ENCODE measurements at regions not wholly inside any gene's neighbourhood (a gene's known extent, or its start where the extent isn't known, plus 50 kb on each side); places are given as distances from the start of the nearest gene placed in this dataset.

DNA sequence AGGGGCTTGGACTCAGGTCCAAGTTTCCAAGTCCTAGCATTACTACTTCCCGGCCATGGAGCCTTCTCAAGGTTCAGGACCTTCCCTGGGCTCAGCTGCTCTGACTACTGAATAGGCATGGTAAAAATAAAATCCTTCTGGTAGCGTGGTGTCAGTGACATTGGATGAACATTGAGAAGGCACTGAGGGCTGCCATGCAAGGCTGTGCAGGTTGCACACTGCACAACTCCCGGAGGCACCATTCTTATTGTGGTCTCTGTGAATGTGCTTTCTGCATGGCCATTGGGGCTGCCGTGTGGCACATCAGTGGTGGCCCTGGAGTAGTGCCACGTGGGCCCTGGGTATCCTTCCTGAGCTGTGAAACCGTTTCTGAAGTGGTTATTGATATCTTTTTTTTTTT is 250.2 kb upstream of the CIBAR2 start:
- H4K91ac ChIP-seq (ENCODE audit: insufficient read depth, low read depth, low read length), result no peak overlapping the region
- in situ Hi-C loops (cut with MboI; ENCODE audit: low sequenced_read_pairs) (no loop called here), intact Hi-C loops (cut with micrococcal nuclease) (no loop called here), dilution Hi-C loops (cut with HindIII; ENCODE audit: low sequenced_read_pairs, unreplicated experiment) (no loop called here)
- no peak overlapping the region for H3K27ac ChIP-seq (ENCODE audit: insufficient read depth, low read length)
- H2BK120ac ChIP-seq (ENCODE audit: low read depth, low read length), result no peak overlapping the region; the same call in 1 of the 2 replicates
- no peak overlapping the region for H2AK9ac ChIP-seq (replicated peaks; ENCODE audit: low read depth, low read length, poor library complexity)
- no peak overlapping the region for H2BK5ac ChIP-seq (ENCODE audit: low read depth, low read length, poor library complexity, severe bottlenecking)
- peaks cover 10% of the 10 kb centered on the region; the same call in 1 of the 2 replicates for H3K4me1 ChIP-seq (ENCODE audit: control insufficient read depth, insufficient read depth, low read length)
- peaks cover 3% of the 10 kb centered on the region; the same call in 1 of the 2 replicates for H3K9me3 ChIP-seq (ENCODE audit: control insufficient read depth, insufficient read depth, low read length)
- no peak overlapping the region for H3K4me2 ChIP-seq (ENCODE audit: low read depth, low read length)
- H4K8ac ChIP-seq (ENCODE audit: low read depth in 2 of 2, low read length in 2 of 2), result no peak overlapping the region
- H3K23ac ChIP-seq (ENCODE audit: low read depth, low read length), result no peak overlapping the region
- no peak overlapping the region for H4K5ac ChIP-seq (ENCODE audit: low read depth, low read length)
- no peak overlapping the region for H3K4me3 ChIP-seq (ENCODE audit: insufficient read depth, low read depth, low read length)
- 100% methylated on average over 2 of the region's 6 CpGs; no CpG with 5 or more reads in 1 of the 2 experiments for WGBS, 2 experiments (ENCODE audit: extremely low coverage in 2 of 2, insufficient read length in 1 of 2)
- H3K79me1 ChIP-seq (ENCODE audit: low read depth in 1 of 2, low read length in 2 of 2), result peaks cover 21 to 46% of the 10 kb centered on the region in 2 experiments
- no peak overlapping the region for H3K56ac ChIP-seq (ENCODE audit: extremely low read depth, insufficient read depth, low read length)
- H4K20me1 ChIP-seq (ENCODE audit: insufficient read depth, low read length), result peaks cover 71% of the 10 kb centered on the region
- peaks cover 4% of the 10 kb centered on the region; the same call in 1 of the 2 replicates for H3K36me3 ChIP-seq (ENCODE audit: control insufficient read depth, insufficient read depth, low read length)
- no peak overlapping the region for H2BK15ac ChIP-seq (ENCODE audit: low read depth, low read length)
- POLR2A ChIA-PET (ENCODE audit: unreplicated experiment), result no interaction called here
- no peak overlapping the region for H3K4ac ChIP-seq (ENCODE audit: low read depth, low read length)
- BruUV-seq (replicated peaks), result no TSS peak
- H3K14ac ChIP-seq (replicated peaks; ENCODE audit: low read depth, low read length), result no peak overlapping the region
- H3K27me3 ChIP-seq (ENCODE audit: control insufficient read depth, insufficient read depth, low read length), result no peaks in the 10 kb centered on the region
- ATAC-seq (ENCODE audit: low read depth) (no peak), DNase-seq (no peak)
- H3K9me1 ChIP-seq (ENCODE audit: insufficient read depth, low read length), result no peaks in the 10 kb centered on the region
- no peak overlapping the region for H3K9ac ChIP-seq (ENCODE audit: low read depth, low read length)
- H2BK20ac ChIP-seq (ENCODE audit: low read depth, low read length), result no peak overlapping the region
- CTCF ChIA-PET, result interaction anchor here (1.1 kb wide), 1 partner anchor 8 kb away, joined by 4 read pairs; no protein-coding TSS in a partner anchor
- H2AFZ ChIP-seq (replicated peaks; ENCODE audit: low read length, poor library complexity), result no peak overlapping the region
- H3K18ac ChIP-seq (ENCODE audit: low read depth, low read length), result no peak overlapping the region
- no peak overlapping the region for H2AK5ac ChIP-seq (ENCODE audit: low read depth, low read length)
- TF ChIP-seq FOS (IDR thresholded peaks at IDR 0.05; ENCODE audit: low read depth, low read length), result no peak
- TF ChIP-seq MXI1 (IDR thresholded peaks at IDR 0.05; ENCODE audit: borderline replicate concordance, low read depth, low read length), result no peak
- no peak for TF ChIP-seq CHD1 (IDR thresholded peaks at IDR 0.05; ENCODE audit: low read depth, low read length)
- TF ChIP-seq RCOR1 (IDR thresholded peaks at IDR 0.05; ENCODE audit: insufficient replicate concordance, low read length), result no peak
- TF ChIP-seq MAZ (IDR thresholded peaks at IDR 0.05; ENCODE audit: borderline replicate concordance, low read depth, low read length), result no peak
- no peak for TF ChIP-seq RFX5 (IDR thresholded peaks at IDR 0.05; ENCODE audit: low read depth, low read length)
- no peak for TF ChIP-seq RAD21 (IDR thresholded peaks at IDR 0.05; ENCODE audit: low read length)
- no peak for TF ChIP-seq SMC3 (IDR thresholded peaks at IDR 0.05; ENCODE audit: low read depth, low read length)
- TF ChIP-seq, protein P1, sequence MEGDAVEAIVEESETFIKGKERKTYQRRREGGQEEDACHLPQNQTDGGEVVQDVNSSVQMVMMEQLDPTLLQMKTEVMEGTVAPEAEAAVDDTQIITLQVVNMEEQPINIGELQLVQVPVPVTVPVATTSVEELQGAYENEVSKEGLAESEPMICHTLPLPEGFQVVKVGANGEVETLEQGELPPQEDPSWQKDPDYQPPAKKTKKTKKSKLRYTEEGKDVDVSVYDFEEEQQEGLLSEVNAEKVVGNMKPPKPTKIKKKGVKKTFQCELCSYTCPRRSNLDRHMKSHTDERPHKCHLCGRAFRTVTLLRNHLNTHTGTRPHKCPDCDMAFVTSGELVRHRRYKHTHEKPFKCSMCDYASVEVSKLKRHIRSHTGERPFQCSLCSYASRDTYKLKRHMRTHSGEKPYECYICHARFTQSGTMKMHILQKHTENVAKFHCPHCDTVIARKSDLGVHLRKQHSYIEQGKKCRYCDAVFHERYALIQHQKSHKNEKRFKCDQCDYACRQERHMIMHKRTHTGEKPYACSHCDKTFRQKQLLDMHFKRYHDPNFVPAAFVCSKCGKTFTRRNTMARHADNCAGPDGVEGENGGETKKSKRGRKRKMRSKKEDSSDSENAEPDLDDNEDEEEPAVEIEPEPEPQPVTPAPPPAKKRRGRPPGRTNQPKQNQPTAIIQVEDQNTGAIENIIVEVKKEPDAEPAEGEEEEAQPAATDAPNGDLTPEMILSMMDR (conservative IDR thresholded peaks at IDR 0.05; ENCODE audit: low read depth, low read length), result no peak
- TF ChIP-seq, protein P2, sequence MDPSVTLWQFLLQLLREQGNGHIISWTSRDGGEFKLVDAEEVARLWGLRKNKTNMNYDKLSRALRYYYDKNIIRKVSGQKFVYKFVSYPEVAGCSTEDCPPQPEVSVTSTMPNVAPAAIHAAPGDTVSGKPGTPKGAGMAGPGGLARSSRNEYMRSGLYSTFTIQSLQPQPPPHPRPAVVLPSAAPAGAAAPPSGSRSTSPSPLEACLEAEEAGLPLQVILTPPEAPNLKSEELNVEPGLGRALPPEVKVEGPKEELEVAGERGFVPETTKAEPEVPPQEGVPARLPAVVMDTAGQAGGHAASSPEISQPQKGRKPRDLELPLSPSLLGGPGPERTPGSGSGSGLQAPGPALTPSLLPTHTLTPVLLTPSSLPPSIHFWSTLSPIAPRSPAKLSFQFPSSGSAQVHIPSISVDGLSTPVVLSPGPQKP (IDR thresholded peaks at IDR 0.05; ENCODE audit: borderline replicate concordance, low read depth, low read length), result no peak
- TF ChIP-seq BHLHE40 (IDR thresholded peaks at IDR 0.05; ENCODE audit: low read depth, low read length), result no peak
- TF ChIP-seq, protein P3, sequence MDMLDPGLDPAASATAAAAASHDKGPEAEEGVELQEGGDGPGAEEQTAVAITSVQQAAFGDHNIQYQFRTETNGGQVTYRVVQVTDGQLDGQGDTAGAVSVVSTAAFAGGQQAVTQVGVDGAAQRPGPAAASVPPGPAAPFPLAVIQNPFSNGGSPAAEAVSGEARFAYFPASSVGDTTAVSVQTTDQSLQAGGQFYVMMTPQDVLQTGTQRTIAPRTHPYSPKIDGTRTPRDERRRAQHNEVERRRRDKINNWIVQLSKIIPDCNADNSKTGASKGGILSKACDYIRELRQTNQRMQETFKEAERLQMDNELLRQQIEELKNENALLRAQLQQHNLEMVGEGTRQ (IDR thresholded peaks at IDR 0.05; ENCODE audit: low read depth, low read length), result no peak
- TF ChIP-seq MAFK (IDR thresholded peaks at IDR 0.05; ENCODE audit: low read depth, low read length), result no peak
- no peak for TF ChIP-seq POLR2A (IDR thresholded peaks at IDR 0.05; ENCODE audit: low read depth, low read length)

All from IMR-90 (cell line).